ENCODE measurements at regions not wholly inside any gene's neighbourhood (a gene's known extent, or its start where the extent isn't known, plus 50 kb on each side); places are given as distances from the start of the nearest gene placed in this dataset.

DNA sequence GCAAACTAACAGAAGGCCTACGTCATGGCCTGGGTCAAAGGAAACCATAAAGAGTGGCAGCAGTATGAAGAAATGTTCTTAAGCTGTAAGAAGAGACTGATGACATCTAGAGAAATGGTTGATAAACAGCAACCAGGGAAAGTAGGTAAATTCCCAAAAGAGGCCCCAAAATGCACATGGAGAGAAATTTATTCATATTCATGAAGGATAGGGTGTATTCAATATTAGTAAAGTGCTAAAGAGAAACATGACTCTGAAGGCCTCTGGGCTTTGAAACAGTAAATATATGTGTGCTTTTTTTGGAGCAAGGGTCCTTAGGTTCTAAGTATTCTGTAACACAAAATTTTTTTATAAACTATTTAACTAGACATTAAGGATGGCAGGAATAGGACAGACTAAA, 149.7 kb upstream of the GRIA1 start:
- FAIRE-seq (no peak), DNase-seq (ENCODE audit: low read depth in 1 of 2, low spot score in 2 of 2) (no peak)
- H3K27ac ChIP-seq (ENCODE audit: low read depth, low read length): no peak overlapping the region
- no peak overlapping the region for H3K4me3 ChIP-seq (ENCODE audit: extremely low read depth in 1 of 4, insufficient read depth in 2 of 4, low read depth in 3 of 4, low read length in 4 of 4)
- no peaks in the 10 kb centered on the region for H3K23me2 ChIP-seq (ENCODE audit: low read depth, low read length)
- H2BK20ac ChIP-seq (ENCODE audit: low read length): no peak overlapping the region
- no peaks in the 10 kb centered on the region for H3K79me2 ChIP-seq (ENCODE audit: control insufficient read depth in 1 of 2, insufficient read depth in 2 of 2, low read length in 2 of 2)
- no peak overlapping the region for H3K4me2 ChIP-seq (ENCODE audit: insufficient read depth in 1 of 2, low read depth in 2 of 2, low read length in 2 of 2)
- no peak overlapping the region for H2BK15ac ChIP-seq (ENCODE audit: low read length)
- no peak overlapping the region for H2BK120ac ChIP-seq (replicated peaks; ENCODE audit: low read depth, low read length)
- no peaks in the 10 kb centered on the region for H3K79me1 ChIP-seq (ENCODE audit: low read depth, low read length)
- no peak overlapping the region for H2AK5ac ChIP-seq (ENCODE audit: low read depth, low read length)
- H3K56ac ChIP-seq (replicated peaks; ENCODE audit: insufficient read length, low read depth, low read length): no peak overlapping the region
- no peaks in the 10 kb centered on the region for H3K4me1 ChIP-seq (replicated peaks in 1 of 4; ENCODE audit: control insufficient read depth in 3 of 4, insufficient read depth in 4 of 4, low read length in 3 of 4)
- H3K9ac ChIP-seq (replicated peaks in 1 of 4; ENCODE audit: extremely low read depth in 1 of 4, low read depth in 3 of 4, low read length in 3 of 4): no peak overlapping the region
- H4K8ac ChIP-seq (ENCODE audit: extremely low read depth, insufficient read depth, low read length): no peak overlapping the region
- H4K91ac ChIP-seq (replicated peaks; ENCODE audit: insufficient read length, low read length): no peak overlapping the region
- no peak overlapping the region for H2BK12ac ChIP-seq (ENCODE audit: low read depth, low read length)
- no peak overlapping the region for H3K14ac ChIP-seq (ENCODE audit: insufficient read length)
- H3K27me3 ChIP-seq (replicated peaks in 1 of 4; ENCODE audit: control insufficient read depth in 3 of 4, extremely low read depth in 1 of 4, insufficient read depth in 3 of 4, low read length in 3 of 4): no peaks in the 10 kb centered on the region
- H3K9me3 ChIP-seq (ENCODE audit: insufficient read depth in 2 of 2, low read depth in 1 of 2, low read length in 1 of 2): no peaks in the 10 kb centered on the region
- H2BK5ac ChIP-seq (ENCODE audit: low read depth, low read length): no peak overlapping the region
- H3K18ac ChIP-seq (ENCODE audit: extremely low read depth, low read length): no peak overlapping the region
- 95% methylated on average over 1 of the region's 1 CpG; no CpG with 5 or more reads in 1 of the 2 experiments for WGBS, 2 experiments (ENCODE audit: extremely low coverage in 1 of 2, insufficient coverage in 1 of 2, insufficient read length in 1 of 2, insufficient replicate concordance in 2 of 2, low coverage in 1 of 2, low lambda C conversion rate in 2 of 2, missing lambda C conversion rate in 1 of 2)
- POLR2A ChIA-PET (ENCODE audit: partially characterized antibody): interaction anchor here (0.9 kb wide), 1 partner anchor 9 kb away, joined by 3 read pairs; no protein-coding TSS in a partner anchor
- H3K36me3 ChIP-seq (ENCODE audit: control insufficient read depth in 2 of 4, insufficient read depth in 4 of 4, low read length in 3 of 4): no peaks in the 10 kb centered on the region
- TF ChIP-seq BRCA1 (IDR thresholded peaks at IDR 0.05; ENCODE audit: low read depth, low read length) (no peak), CTBP2 (IDR thresholded peaks at IDR 0.05; ENCODE audit: borderline replicate concordance, insufficient read depth, insufficient read length, low read length) (no peak), RNF2 (IDR thresholded peaks at IDR 0.05; ENCODE audit: borderline replicate concordance, low read depth, low read length, missing control alignments, poor library complexity, severe bottlenecking) (no peak), EZH2 (IDR thresholded peaks at IDR 0.05; ENCODE audit: low read depth, low read length, severe bottlenecking) (no peak), BCL11A (IDR thresholded peaks at IDR 0.05; ENCODE audit: low read depth in 2 of 2, low read length in 2 of 2) (no peak), YY1 (IDR thresholded peaks at IDR 0.05; ENCODE audit: low read depth, low read length) (no peak), EP300 (IDR thresholded peaks at IDR 0.05; ENCODE audit: borderline replicate concordance in 1 of 2, low read depth in 2 of 2, low read length in 2 of 2) (no peak), TEAD4 (IDR thresholded peaks at IDR 0.05; ENCODE audit: low read depth, low read length) (no peak), SIN3A (conservative IDR thresholded peaks at IDR 0.05 in 1 of 2, IDR thresholded peaks at IDR 0.05 in 1 of 2; ENCODE audit: low read depth in 1 of 2, low read length in 2 of 2) (no peak)
- TF ChIP-seq, protein P1, sequence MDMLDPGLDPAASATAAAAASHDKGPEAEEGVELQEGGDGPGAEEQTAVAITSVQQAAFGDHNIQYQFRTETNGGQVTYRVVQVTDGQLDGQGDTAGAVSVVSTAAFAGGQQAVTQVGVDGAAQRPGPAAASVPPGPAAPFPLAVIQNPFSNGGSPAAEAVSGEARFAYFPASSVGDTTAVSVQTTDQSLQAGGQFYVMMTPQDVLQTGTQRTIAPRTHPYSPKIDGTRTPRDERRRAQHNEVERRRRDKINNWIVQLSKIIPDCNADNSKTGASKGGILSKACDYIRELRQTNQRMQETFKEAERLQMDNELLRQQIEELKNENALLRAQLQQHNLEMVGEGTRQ (IDR thresholded peaks at IDR 0.05; ENCODE audit: low read length): no peak
- TF ChIP-seq, protein P2, sequence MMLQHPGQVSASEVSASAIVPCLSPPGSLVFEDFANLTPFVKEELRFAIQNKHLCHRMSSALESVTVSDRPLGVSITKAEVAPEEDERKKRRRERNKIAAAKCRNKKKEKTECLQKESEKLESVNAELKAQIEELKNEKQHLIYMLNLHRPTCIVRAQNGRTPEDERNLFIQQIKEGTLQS (IDR thresholded peaks at IDR 0.05; ENCODE audit: insufficient read depth, low read depth, low read length): no peak
- no peaks in the 10 kb centered on the region for H4K20me1 ChIP-seq (replicated peaks in 1 of 2; ENCODE audit: control insufficient read depth in 1 of 2, insufficient read depth in 2 of 2, low read length in 2 of 2)
- H2AFZ ChIP-seq (ENCODE audit: low read length): no peak overlapping the region
- CTCF ChIA-PET (ENCODE audit: partially characterized antibody): no interaction called here
- no peak overlapping the region for H3K4ac ChIP-seq (replicated peaks; ENCODE audit: insufficient read length, low read depth, low read length)
- H3K23ac ChIP-seq (ENCODE audit: insufficient read length): no peak overlapping the region
- H4K5ac ChIP-seq (ENCODE audit: insufficient read length, low read depth, low read length): no peak overlapping the region
